DND-41 (cell line): ENCODE measurements at regions not wholly inside any gene's neighbourhood (a gene's known extent, or its start where the extent isn't known, plus 50 kb on each side); places are given as distances from the start of the nearest gene placed in this dataset.

ENCODE experiments used
- ATAC-seq: fragments of 200-7000 bp; cut with Tn5 transposase; 3 replicates; pipeline ENCODE4 v1.9.1; 2021; ENCODE audit warnings: low read depth; ENCODE audit not compliant: insufficient read depth
- DNase-seq: peaks from one replicate; pipeline ENCODE4 v3.0.0-alpha.2; 2020
- H2AFZ ChIP-seq: 2 replicates; pipeline ENCODE4 v1.6.0; 2012; ENCODE audit warnings: low read depth, low read length
- H3K27ac ChIP-seq: 2 replicates; pipeline ENCODE4 v1.5.1; 2012; ENCODE audit warnings: low read length, inconsistent platforms
- H3K27me3 ChIP-seq: fragments of 200-600 bp; sonication (generic); 2 replicates; pipeline ENCODE4 v1.6.0; 2012; ENCODE audit warnings: low read length, mild to moderate bottlenecking, inconsistent platforms; ENCODE audit not compliant: insufficient read depth, poor library complexity
- H3K36me3 ChIP-seq: 2 replicates; pipeline ENCODE4 v1.5.1; 2012; ENCODE audit warnings: low read length, inconsistent platforms; ENCODE audit not compliant: insufficient read depth
- H3K4me1 ChIP-seq: 2 replicates; pipeline ENCODE4 v1.5.1; 2012; ENCODE audit warnings: mild to moderate bottlenecking, low read length; ENCODE audit not compliant: insufficient read depth
- H3K4me2 ChIP-seq: 2 replicates; pipeline ENCODE4 v1.6.0; 2012; ENCODE audit warnings: mild to moderate bottlenecking, moderate library complexity, low read length, inconsistent platforms; ENCODE audit not compliant: insufficient read depth
- H3K4me3 ChIP-seq, 2 experiments: fragments of 200-600 bp in 1 of 2; shearing (Covaris generic) in 1 of 2; 2 replicates each; pipeline ENCODE4 v1.5.1; 2012 to 2016; ENCODE audit warnings: inconsistent platforms in 2 of 2, low read length in 2 of 2, mild to moderate bottlenecking in 2 of 2, low read depth in 1 of 2, moderate library complexity in 1 of 2
- H3K79me2 ChIP-seq: 2 replicates; pipeline ENCODE4 v1.6.0; 2012; ENCODE audit warnings: low read length, inconsistent platforms; ENCODE audit not compliant: insufficient read depth
- H3K9ac ChIP-seq: 2 replicates; pipeline ENCODE4 v1.6.0; 2012; ENCODE audit warnings: low read depth, mild to moderate bottlenecking, inconsistent platforms, low read length, moderate library complexity
- H3K9me3 ChIP-seq: 2 replicates; pipeline ENCODE4 v1.5.1; 2012; ENCODE audit warnings: low read length, moderate library complexity, mild to moderate bottlenecking, inconsistent platforms; ENCODE audit not compliant: insufficient read depth, severe bottlenecking
- H4K20me1 ChIP-seq: 2 replicates; pipeline ENCODE4 v1.6.0; 2012; ENCODE audit warnings: low read length; ENCODE audit not compliant: insufficient read depth
- CTCF ChIP-seq: IDR thresholded peaks from 2 replicates; pipeline ENCODE4 v1.5.1; 2012; ENCODE audit warnings: borderline replicate concordance, low read length, moderate library complexity, mild to moderate bottlenecking; ENCODE audit not compliant: poor library complexity, severe bottlenecking; ENCODE audit errors: extremely low read depth
- EZH2 ChIP-seq: IDR thresholded peaks from 3 replicates; pipeline ENCODE4 v1.6.1; 2012; ENCODE audit warnings: borderline replicate concordance, low read depth, mild to moderate bottlenecking, moderate library complexity, low read length, inconsistent platforms; ENCODE audit not compliant: severe bottlenecking

- H3K79me2 ChIP-seq, result no peaks in the 10 kb centered on the region
- H3K4me1 ChIP-seq, result no peaks in the 10 kb centered on the region
- H3K4me3 ChIP-seq, result no peak overlapping the region
- no peak overlapping the region for H2AFZ ChIP-seq
- no peaks in the 10 kb centered on the region for H3K27me3 ChIP-seq
- no peak for ATAC-seq
- no peaks in the 10 kb centered on the region for H4K20me1 ChIP-seq
- H3K27ac ChIP-seq, result no peak overlapping the region
- H3K9me3 ChIP-seq, result no peaks in the 10 kb centered on the region
- H3K4me2 ChIP-seq, result no peak overlapping the region
- DNase-seq, result no peak
- no peaks in the 10 kb centered on the region for H3K36me3 ChIP-seq
- no peak overlapping the region for H3K9ac ChIP-seq
- TF ChIP-seq CTCF (no peak), EZH2 (no peak)
These were observed 151.7 kb upstream of the L3MBTL4 start for GRCh38 chr18:6566338-6566911.

- Histone ChIP-seq H3K4me3 (no peak overlapping the region), H3K4me2 (no peak overlapping the region), H3K36me3 (no peaks in the 10 kb centered on the region), H3K79me2 (no peaks in the 10 kb centered on the region), H3K9me3 (no peaks in the 10 kb centered on the region), H3K4me1 (no peaks in the 10 kb centered on the region), H4K20me1 (no peaks in the 10 kb centered on the region), H2AFZ (no peak overlapping the region), H3K9ac (no peak overlapping the region), H3K27ac (no peak overlapping the region), H3K27me3 (no peaks in the 10 kb centered on the region)
- ATAC-seq, result no peak
- no peak for DNase-seq
- TF ChIP-seq CTCF, result no peak
- no peak for TF ChIP-seq EZH2
These were observed 155.1 kb upstream of the L3MBTL4 start for GRCh38 chr18:6569813-6570212.

GRCh38 chr18:6570581-6571238 is 156.0 kb upstream of the L3MBTL4 start:
- H2AFZ ChIP-seq, result no peak overlapping the region
- no peak overlapping the region for H3K9ac ChIP-seq
- no peaks in the 10 kb centered on the region for H3K27me3 ChIP-seq
- H3K27ac ChIP-seq, result no peak overlapping the region
- DNase-seq, result no peak
- H3K4me1 ChIP-seq, result no peaks in the 10 kb centered on the region
- no peaks in the 10 kb centered on the region for H3K79me2 ChIP-seq
- no peaks in the 10 kb centered on the region for H4K20me1 ChIP-seq
- no peak overlapping the region for H3K4me2 ChIP-seq
- no peak for TF ChIP-seq EZH2
- TF ChIP-seq CTCF, result no peak
- ATAC-seq, result no peak
- no peak overlapping the region for H3K4me3 ChIP-seq
- no peaks in the 10 kb centered on the region for H3K9me3 ChIP-seq
- H3K36me3 ChIP-seq, result no peaks in the 10 kb centered on the region
